GM12864 (cell line): ENCODE measurements at regions not wholly inside any gene's neighbourhood (a gene's known extent, or its start where the extent isn't known, plus 50 kb on each side); places are given as distances from the start of the nearest gene placed in this dataset.
"Not testable (repeated sequence)": the region's sequence is repeated elsewhere in the genome, so short reads cannot be mapped to it uniquely, and the experiment has no call there.

ENCODE experiments used
- DNase-seq: peaks from one replicate; pipeline ENCODE4 v3.0.0-alpha.2; 2011; ENCODE audit warnings: low read depth
- H3K4me3 ChIP-seq: 2 replicates; pipeline ENCODE4 v1.5.1; 2011; ENCODE audit warnings: mild to moderate bottlenecking, low read depth, low read length, control low read depth
- CTCF ChIP-seq: IDR thresholded peaks from 2 replicates; pipeline ENCODE4 v1.5.1; 2011; ENCODE audit warnings: low read depth, mild to moderate bottlenecking, moderate library complexity, low read length, control low read depth, inconsistent platforms; ENCODE audit errors: missing control alignments

- TF ChIP-seq CTCF: no peak
- DNase-seq: peak; percentile 49
These were observed 897.4 kb upstream of the CITED2 start for GRCh38 chr6:140271759-140272377.

GRCh38 chr6:140269591-140270165 is 895.2 kb upstream of the CITED2 start:
- no peak overlapping the region for H3K4me3 ChIP-seq
- TF ChIP-seq CTCF: no peak
- peak; percentile 7 for DNase-seq

More at GRCh38 chr6:140271759-140272377, 897.4 kb upstream of the CITED2 start:
- H3K4me3 ChIP-seq: no peak overlapping the region

GRCh38 chr6:140264431-140264830 is 890.0 kb upstream of the CITED2 start:
- H3K4me3 ChIP-seq: no peak overlapping the region
- no peak for TF ChIP-seq CTCF
- no peak for DNase-seq

- not testable (repeated sequence) for H3K4me3 ChIP-seq, DNase-seq
These were observed 883.9 kb upstream of the CITED2 start for GRCh38 chr6:140258302-140258701.

GRCh38 chr6:140256248-140256647 is 881.8 kb upstream of the CITED2 start:
- no peak for DNase-seq
- TF ChIP-seq CTCF: no peak
- no peak overlapping the region for H3K4me3 ChIP-seq

- no peak overlapping the region for H3K4me3 ChIP-seq
- no peak for TF ChIP-seq CTCF
- DNase-seq: no peak
These were observed 878.6 kb upstream of the CITED2 start for GRCh38 chr6:140253096-140253495.

GRCh38 chr6:140252099-140252498 is 877.7 kb upstream of the CITED2 start:
- TF ChIP-seq CTCF: no peak
- no peak for DNase-seq
- H3K4me3 ChIP-seq: no peak overlapping the region
